Activated CD4-positive, CD25-positive, alpha-beta regulatory T cell (primary cell): ENCODE measurements at regions not wholly inside any gene's neighbourhood (a gene's known extent, or its start where the extent isn't known, plus 50 kb on each side); places are given as distances from the start of the nearest gene placed in this dataset.

Experiments used
- DNase-seq, 4 experiments: peaks; one replicate each; lab custom pipeline; 2025; lab: John Stamatoyannopoulos, UW

- no peak for DNase-seq
Measured at GRCh38 chr9:7298123-7298522, 501.5 kb downstream of the DMAC1 start.

- no peak for DNase-seq
Measured at GRCh38 chr9:7297521-7297920, 502.1 kb downstream of the DMAC1 start.

GRCh38 chr9:7293091-7293490, 506.5 kb downstream of the DMAC1 start:
- no peak for DNase-seq

- no peak for DNase-seq
Measured at GRCh38 chr9:7289773-7290172, 509.8 kb downstream of the DMAC1 start.

- no peak for DNase-seq
Measured at GRCh38 chr9:7287986-7288385, 511.6 kb downstream of the DMAC1 start.

- no peak for DNase-seq
Measured at GRCh38 chr9:7287065-7287464, 512.5 kb downstream of the DMAC1 start.

- no peak for DNase-seq
Measured at GRCh38 chr9:7286101-7286500, 513.5 kb downstream of the DMAC1 start.

- DNase-seq: no peak
Measured at GRCh38 chr9:7285199-7285598, 514.4 kb downstream of the DMAC1 start.

- DNase-seq: no peak
Measured at GRCh38 chr9:7284517-7284916, 515.1 kb downstream of the DMAC1 start.

- DNase-seq: no peak
Measured at GRCh38 chr9:7284117-7284516, 515.5 kb downstream of the DMAC1 start.

GRCh38 chr9:7273575-7273974, 515.8 kb downstream of the KDM4C start:
- DNase-seq: no peak

GRCh38 chr9:7266911-7267595, 509.3 kb downstream of the KDM4C start:
- DNase-seq: no peak

- no peak for DNase-seq
Measured at GRCh38 chr9:7265181-7265580, 507.4 kb downstream of the KDM4C start.

GRCh38 chr9:7259544-7260241, 501.9 kb downstream of the KDM4C start:
- DNase-seq: no peak

GRCh38 chr9:7258688-7259396, 501.1 kb downstream of the KDM4C start:
- DNase-seq: no peak

- DNase-seq: no peak
Measured at GRCh38 chr9:7246917-7247522, 489.2 kb downstream of the KDM4C start.

GRCh38 chr9:7245976-7246580, 488.3 kb downstream of the KDM4C start:
- no peak for DNase-seq

GRCh38 chr9:7243838-7244237, 486.1 kb downstream of the KDM4C start:
- no peak for DNase-seq

- no peak for DNase-seq
Measured at GRCh38 chr9:7242126-7242525, 484.4 kb downstream of the KDM4C start.

GRCh38 chr9:7241694-7242093, 483.9 kb downstream of the KDM4C start:
- no peak for DNase-seq

- no peak for DNase-seq
Measured at GRCh38 chr9:7240569-7241311, 483.0 kb downstream of the KDM4C start.

- no peak for DNase-seq
Measured at GRCh38 chr9:7239708-7240107, 481.9 kb downstream of the KDM4C start.
